ENCODE measurements at regions not wholly inside any gene's neighbourhood (a gene's known extent, or its start where the extent isn't known, plus 50 kb on each side); places are given as distances from the start of the nearest gene placed in this dataset.

DNA sequence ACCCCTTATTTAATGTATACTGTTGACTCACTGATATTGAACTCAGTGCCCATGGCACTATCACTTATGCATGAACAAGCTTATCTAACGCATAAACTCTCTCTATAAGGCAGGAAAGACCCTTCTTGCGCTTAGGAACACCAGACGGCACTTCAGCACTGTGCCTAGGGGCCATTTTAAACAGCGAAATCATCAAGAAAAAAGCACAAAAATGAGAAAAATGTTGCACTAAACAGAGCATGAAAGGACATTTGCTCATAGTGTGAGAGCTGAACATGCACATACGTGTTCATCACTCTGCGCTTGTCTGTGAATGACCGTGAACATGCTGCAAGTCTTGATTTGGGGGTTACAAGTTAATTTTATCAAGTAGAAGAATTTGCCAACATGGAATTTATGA is 109.6 kb downstream of the WDR11 start:
- H3K4me3 ChIP-seq (ENCODE audit: low read length) = no peak overlapping the region
- no peak overlapping the region for H2AFZ ChIP-seq (ENCODE audit: low read depth, low read length)
- H3K4me1 ChIP-seq (ENCODE audit: insufficient read depth, low read length) = peaks cover 10% of the 10 kb centered on the region
- peaks cover 3% of the 10 kb centered on the region for H3K27me3 ChIP-seq (ENCODE audit: insufficient read depth, low read length)
- H3K9me3 ChIP-seq (ENCODE audit: low read length) = no peaks in the 10 kb centered on the region
- no peaks in the 10 kb centered on the region for H3K36me3 ChIP-seq (ENCODE audit: insufficient read depth, low read length)

DNA sequence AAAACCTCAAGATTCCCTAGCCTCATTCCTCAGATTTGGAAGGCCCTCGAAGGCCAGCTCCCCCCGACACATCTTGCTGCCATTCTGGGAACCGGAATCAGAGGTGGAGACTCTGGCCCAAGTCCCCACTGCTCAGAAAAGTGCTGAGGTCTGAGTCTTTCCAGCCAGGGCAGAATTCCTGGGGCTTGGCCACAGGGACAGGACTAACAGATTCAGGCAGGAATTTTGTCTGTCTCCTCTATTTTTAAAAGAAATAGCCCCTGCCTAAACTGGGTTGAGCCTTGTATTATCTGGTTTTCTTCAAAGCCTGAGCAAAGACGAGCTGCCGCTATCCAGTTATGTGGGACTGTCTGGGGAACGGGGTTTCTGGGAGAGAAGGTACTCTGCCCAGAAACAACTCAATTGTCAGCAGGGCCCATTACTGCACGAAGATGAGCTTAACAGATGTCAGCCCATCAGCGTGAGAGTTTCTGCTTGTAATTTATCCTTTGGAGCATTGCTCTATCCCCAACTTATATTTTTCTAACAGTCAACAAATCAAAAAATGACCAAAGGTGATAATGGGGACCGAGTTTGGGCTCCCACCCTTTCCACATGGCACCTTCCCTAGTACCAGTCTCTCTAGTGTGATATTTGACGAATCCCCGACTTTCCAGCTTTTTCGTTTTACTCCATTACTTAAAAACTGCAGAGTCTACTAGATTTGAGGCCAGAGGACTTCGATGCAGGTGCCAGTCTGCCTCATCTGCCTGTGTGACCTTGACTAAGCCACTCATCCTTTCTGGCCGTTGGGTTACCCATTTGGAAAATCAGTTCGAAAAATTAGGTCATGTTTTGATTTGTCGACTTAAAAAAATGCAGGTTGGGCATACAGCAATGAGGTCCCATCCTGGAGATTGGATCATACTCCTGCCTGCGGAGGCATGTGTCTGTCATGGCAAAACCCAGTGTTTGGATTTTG is 110.9 kb downstream of the WDR11 start:
- no peaks in the 10 kb centered on the region for H3K36me3 ChIP-seq (ENCODE audit: insufficient read depth, low read length)
- H3K27me3 ChIP-seq (ENCODE audit: insufficient read depth, low read length) = peaks cover 3% of the 10 kb centered on the region
- no peak overlapping the region for H2AFZ ChIP-seq (ENCODE audit: low read depth, low read length)
- H3K4me3 ChIP-seq (ENCODE audit: low read length) = no peak overlapping the region
- H3K9me3 ChIP-seq (ENCODE audit: low read length) = no peaks in the 10 kb centered on the region
- H3K4me1 ChIP-seq (ENCODE audit: insufficient read depth, low read length) = peaks cover 10% of the 10 kb centered on the region

DNA sequence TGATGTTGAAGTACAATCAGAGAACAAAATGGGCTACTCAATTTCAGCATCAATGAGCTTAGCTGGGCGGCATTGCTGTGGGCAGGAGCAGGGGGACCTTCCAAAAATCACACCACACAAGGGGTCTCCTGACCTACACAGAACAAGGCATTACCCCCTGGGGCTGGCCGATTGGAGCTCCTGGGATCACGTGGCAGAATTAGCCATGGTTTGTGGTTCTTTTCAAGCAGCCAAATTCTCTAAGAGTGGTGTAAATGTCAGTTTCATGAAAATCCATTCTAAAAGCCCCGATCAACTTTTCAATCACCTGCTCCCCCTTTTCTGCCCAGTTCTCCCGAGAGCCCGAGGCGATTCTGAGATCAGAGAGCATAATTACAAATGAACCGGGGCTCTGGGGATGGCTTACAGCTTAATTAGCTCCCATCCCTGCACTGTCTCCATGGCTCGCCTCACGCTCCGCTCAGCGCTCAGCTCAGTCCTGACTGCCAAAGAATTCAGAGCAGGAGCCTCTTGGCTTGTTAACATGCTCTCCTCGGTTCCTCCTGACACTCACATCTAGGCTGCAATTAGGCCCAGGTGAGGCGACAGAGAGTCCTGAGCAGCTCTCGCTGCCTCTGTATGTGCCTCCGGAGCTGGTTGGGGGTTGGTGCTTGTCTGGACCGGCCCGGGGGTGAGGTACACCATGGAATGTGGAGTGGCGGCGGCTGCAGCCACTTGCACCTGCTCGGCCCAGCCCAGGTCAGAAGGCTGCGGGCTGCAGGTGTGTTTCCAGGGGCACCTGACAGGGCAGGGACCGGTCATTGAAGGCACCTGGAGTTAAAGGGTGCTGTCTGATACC is 111.8 kb downstream of the WDR11 start:
- H3K9me3 ChIP-seq (ENCODE audit: low read length) = no peaks in the 10 kb centered on the region
- peaks cover 3% of the 10 kb centered on the region for H3K27me3 ChIP-seq (ENCODE audit: insufficient read depth, low read length)
- peaks cover 10% of the 10 kb centered on the region for H3K4me1 ChIP-seq (ENCODE audit: insufficient read depth, low read length)
- H3K36me3 ChIP-seq (ENCODE audit: insufficient read depth, low read length) = no peaks in the 10 kb centered on the region
- no peak overlapping the region for H3K4me3 ChIP-seq (ENCODE audit: low read length)
- H2AFZ ChIP-seq (ENCODE audit: low read depth, low read length) = no peak overlapping the region

DNA sequence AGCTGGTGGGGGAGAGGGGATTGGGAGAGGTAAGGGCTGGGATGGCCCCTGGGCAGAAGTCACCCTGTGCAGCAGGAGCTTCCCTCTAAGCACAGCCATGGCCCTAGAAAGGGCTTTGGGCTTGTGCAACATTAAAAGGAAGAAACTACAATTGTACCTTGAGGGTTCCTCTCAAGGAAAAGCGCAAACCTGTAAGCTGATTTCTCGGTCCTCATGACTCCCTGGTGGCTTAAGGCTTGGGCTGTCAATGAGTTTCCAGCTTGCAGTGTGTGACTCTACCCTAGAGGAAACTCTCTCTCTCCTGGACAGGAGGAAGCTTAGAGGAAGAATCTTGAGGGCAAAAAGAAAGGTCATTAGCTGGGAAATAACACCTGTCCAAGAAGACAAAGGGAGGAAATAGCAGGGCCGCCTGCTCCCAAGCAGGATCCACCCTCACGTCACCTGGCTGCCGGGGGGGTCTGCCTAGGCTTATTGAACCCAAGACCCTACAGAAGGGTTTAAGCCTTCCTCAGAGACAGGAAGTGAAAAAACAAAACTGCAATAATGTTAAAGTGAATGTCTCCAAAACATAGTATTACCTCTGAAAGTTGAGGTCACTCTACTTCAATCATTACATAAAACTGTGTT is 112.5 kb downstream of the WDR11 start:
- Histone ChIP-seq H3K4me3 (ENCODE audit: low read length) (no peak overlapping the region), H2AFZ (ENCODE audit: low read depth, low read length) (no peak overlapping the region), H3K4me1 (ENCODE audit: insufficient read depth, low read length) (peaks cover 10% of the 10 kb centered on the region), H3K27me3 (ENCODE audit: insufficient read depth, low read length) (peaks cover 3% of the 10 kb centered on the region), H3K9me3 (ENCODE audit: low read length) (no peaks in the 10 kb centered on the region), H3K36me3 (ENCODE audit: insufficient read depth, low read length) (no peaks in the 10 kb centered on the region)

DNA sequence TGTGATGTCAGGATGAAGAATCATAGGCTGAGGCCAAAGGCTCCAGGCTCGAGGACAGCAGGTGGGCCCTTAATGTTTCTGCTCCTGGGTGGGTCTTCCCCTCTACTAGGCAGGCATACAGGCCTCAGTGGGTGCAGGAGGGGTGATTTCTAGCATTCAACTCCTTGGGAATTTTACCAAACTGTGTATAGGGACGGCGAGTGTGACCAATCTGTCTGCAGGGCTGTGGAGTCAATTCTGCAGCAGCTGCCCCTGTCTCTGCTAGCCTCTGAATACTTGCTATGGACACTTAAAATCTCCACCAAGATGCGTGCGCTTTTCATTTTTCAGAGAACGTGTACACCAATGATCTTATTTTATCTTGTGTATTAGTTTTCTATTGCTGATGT is 115.5 kb downstream of the WDR11 start:
- Histone ChIP-seq H2AFZ (ENCODE audit: low read depth, low read length) (no peak overlapping the region), H3K9me3 (ENCODE audit: low read length) (no peaks in the 10 kb centered on the region), H3K4me1 (ENCODE audit: insufficient read depth, low read length) (peaks cover 10% of the 10 kb centered on the region), H3K36me3 (ENCODE audit: insufficient read depth, low read length) (no peaks in the 10 kb centered on the region), H3K4me3 (ENCODE audit: low read length) (no peak overlapping the region), H3K27me3 (ENCODE audit: insufficient read depth, low read length) (peaks cover 3% of the 10 kb centered on the region)

DNA sequence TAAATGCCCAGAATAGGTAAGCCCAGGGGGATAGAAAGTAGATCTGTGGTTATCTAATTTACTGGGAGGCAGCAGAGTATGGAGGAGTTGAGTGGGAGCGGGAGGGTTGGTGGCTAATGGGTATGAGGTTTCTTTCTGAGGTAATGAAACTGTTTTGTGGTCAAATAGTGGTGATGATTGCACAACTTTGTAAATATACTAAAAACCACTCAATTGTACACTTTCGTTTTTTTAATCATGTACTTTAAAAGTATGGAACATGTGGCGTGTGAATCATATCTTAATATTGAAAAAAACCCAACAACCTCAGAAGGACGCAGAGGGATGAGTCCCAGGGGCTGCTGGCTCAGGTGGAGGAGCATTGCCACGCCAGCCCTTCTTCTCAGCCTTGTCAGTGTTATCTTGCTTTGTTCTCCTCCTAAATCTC is 118.1 kb downstream of the WDR11 start:
- Histone ChIP-seq H3K9me3 (ENCODE audit: low read length) (no peaks in the 10 kb centered on the region), H3K36me3 (ENCODE audit: insufficient read depth, low read length) (no peaks in the 10 kb centered on the region), H2AFZ (ENCODE audit: low read depth, low read length) (no peak overlapping the region), H3K4me1 (ENCODE audit: insufficient read depth, low read length) (no peaks in the 10 kb centered on the region), H3K27me3 (ENCODE audit: insufficient read depth, low read length) (no peaks in the 10 kb centered on the region), H3K4me3 (ENCODE audit: low read length) (no peak overlapping the region)

DNA sequence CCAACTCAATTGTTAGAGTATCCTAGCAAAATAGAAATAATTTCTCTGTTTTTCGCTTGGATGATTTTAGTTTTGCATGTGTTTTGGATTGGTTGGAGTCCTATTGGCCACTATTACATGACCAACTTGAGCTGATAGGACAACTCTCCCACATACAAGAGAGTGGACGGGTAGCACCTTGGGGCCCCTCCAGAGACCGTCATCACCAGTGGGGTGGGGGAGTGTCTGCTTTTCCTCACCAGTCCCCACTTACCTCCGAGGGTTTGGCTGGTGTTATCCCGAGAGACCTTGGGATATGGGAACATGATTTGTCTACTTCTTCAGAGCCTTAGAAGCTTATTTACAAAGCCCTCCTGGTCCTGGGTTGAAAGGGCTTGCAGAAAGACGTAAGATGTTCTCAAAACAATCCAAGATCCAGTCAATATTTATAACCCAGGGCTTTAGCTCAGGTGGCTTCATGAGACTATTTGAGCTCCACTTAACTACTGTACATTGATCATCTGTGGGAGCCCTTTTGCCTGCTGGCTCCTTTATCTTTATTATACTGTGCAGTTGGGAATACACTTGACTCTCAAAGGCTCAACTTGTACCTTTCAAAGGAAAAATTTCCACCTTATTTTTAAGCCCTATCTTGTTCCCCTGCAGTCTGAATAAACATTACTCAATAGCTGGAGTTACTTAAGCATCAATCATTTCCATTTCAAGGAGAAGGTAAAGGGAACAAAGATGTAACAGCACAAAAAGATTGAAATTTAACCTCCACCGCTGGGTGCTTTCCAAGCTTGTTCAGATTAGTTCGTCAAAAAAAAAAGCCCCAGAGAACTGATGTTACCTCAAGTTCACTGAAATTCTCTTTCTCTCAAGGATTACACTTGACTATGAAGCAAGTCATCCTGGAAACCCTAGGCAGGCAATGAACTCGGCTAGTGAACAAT is 119.7 kb downstream of the WDR11 start:
- Histone ChIP-seq H3K4me3 (ENCODE audit: low read length) (no peak overlapping the region), H2AFZ (ENCODE audit: low read depth, low read length) (no peak overlapping the region), H3K27me3 (ENCODE audit: insufficient read depth, low read length) (no peaks in the 10 kb centered on the region), H3K4me1 (ENCODE audit: insufficient read depth, low read length) (no peaks in the 10 kb centered on the region), H3K9me3 (ENCODE audit: low read length) (peaks cover 5% of the 10 kb centered on the region), H3K36me3 (ENCODE audit: insufficient read depth, low read length) (no peaks in the 10 kb centered on the region)

DNA sequence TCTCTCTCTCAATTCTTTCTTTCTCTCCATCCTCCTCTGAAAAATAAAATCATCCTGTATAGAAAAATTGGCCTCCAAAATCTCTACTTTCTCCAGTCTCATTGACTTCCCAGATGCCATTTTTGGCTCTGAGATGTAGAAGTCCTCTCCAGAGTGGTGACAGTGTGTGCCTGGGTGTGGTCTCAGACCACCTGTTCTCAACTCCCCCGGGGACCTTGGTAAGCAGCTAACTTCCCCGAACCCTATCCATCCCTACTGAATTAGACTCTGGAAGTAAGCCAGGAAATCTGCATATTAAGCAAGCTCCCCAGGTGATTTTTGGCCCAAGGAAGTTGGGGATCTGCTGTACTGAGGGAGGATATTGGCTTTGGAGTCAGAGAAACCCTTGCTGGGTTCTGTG is 120.5 kb downstream of the WDR11 start:
- Histone ChIP-seq H3K4me1 (ENCODE audit: insufficient read depth, low read length) (no peaks in the 10 kb centered on the region), H3K4me3 (ENCODE audit: low read length) (no peak overlapping the region), H3K9me3 (ENCODE audit: low read length) (peaks cover 5% of the 10 kb centered on the region), H3K27me3 (ENCODE audit: insufficient read depth, low read length) (no peaks in the 10 kb centered on the region), H2AFZ (ENCODE audit: low read depth, low read length) (no peak overlapping the region), H3K36me3 (ENCODE audit: insufficient read depth, low read length) (no peaks in the 10 kb centered on the region)

DNA sequence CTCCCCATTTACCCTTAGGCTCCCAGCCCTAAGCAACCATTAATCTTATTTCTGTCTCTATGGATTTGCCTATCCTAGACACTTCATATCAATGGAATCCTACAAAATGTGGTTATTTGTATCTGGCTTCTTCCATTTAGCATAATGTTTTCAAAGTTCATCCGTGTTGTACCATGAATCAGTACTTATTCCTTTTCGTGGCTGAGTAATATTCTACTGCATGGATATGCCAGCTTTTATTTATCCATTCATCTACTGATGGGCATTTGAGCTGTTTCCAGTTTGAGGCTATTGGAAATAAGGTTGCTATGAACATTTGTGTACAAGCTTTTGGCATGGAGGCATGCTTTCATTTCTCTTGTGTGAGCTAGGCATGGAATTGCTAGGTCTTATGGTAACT is 121.1 kb downstream of the WDR11 start:
- no peak overlapping the region for H2AFZ ChIP-seq (ENCODE audit: low read depth, low read length)
- H3K36me3 ChIP-seq (ENCODE audit: insufficient read depth, low read length) = no peaks in the 10 kb centered on the region
- H3K4me3 ChIP-seq (ENCODE audit: low read length) = no peak overlapping the region

DNA sequence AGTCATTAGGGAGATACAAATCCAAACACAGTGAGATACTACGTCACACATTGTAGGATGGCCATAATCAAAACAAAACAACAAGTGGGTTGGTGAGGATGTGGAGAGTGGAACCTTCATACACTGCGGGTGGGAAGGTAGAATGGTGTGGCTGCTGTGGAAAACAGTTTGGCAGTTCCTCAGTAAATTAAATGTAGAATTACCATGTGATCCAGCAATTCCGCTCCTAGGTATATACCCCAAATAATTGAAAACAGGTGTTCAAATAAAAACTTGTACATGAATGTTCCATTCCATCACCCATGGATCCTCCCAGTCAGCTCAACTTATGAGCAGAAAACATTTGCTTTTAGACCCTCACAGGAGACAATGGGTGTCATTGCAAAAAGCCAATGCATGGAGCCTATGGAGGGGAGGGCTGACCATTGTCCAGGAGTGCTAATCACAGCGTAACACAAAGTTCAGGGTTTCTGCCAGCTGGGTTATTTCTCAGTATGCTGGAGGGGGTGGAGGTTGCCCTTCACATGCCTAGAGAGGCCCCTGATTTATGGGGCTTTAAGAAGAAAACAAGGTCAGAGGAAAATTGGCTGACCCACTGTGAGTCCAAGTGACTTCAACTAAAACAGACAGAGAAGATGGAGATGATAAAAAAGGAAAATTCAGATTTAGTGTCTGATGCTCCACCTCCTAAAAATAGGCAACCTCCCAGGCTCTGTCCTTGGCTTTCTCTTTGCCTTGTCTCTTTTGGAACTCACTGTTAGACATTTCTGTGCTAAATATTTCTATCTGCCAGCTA is 124.1 kb downstream of the WDR11 start:
- Histone ChIP-seq H2AFZ (ENCODE audit: low read depth, low read length) (no peak overlapping the region), H3K4me1 (ENCODE audit: insufficient read depth, low read length) (peaks cover 5% of the 10 kb centered on the region), H3K27me3 (ENCODE audit: insufficient read depth, low read length) (peaks cover 19% of the 10 kb centered on the region), H3K9me3 (ENCODE audit: low read length) (peaks cover 5% of the 10 kb centered on the region), H3K4me3 (ENCODE audit: low read length) (no peak overlapping the region), H3K36me3 (ENCODE audit: insufficient read depth, low read length) (no peaks in the 10 kb centered on the region)

More for the DNA sequence above, 121.1 kb downstream of the WDR11 start:
- Histone ChIP-seq H3K9me3 (ENCODE audit: low read length) (peaks cover 5% of the 10 kb centered on the region), H3K27me3 (ENCODE audit: insufficient read depth, low read length) (no peaks in the 10 kb centered on the region), H3K4me1 (ENCODE audit: insufficient read depth, low read length) (no peaks in the 10 kb centered on the region)

DNA sequence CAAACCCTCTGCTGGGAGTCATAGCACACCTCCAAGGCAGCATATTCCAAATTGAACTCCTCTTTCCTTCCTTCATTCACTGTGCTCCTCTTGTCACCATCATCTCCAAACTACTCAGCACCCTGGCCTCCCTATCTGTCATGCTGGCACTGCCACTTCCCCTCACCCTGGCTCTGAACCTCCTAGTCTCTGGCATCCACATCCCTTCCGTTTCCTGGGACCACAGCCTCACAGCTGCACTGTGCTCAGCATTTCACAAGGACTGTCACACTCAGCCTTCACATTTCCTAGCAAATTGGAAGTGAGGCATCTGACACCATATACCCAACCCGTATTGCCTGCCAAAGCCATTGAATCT is 124.7 kb downstream of the WDR11 start:
- peaks cover 23% of the 10 kb centered on the region for H3K27me3 ChIP-seq (ENCODE audit: insufficient read depth, low read length)
- peaks cover 5% of the 10 kb centered on the region for H3K9me3 ChIP-seq (ENCODE audit: low read length)
- H3K36me3 ChIP-seq (ENCODE audit: insufficient read depth, low read length) = no peaks in the 10 kb centered on the region
- no peak overlapping the region for H3K4me3 ChIP-seq (ENCODE audit: low read length)
- H2AFZ ChIP-seq (ENCODE audit: low read depth, low read length) = no peak overlapping the region
- H3K4me1 ChIP-seq (ENCODE audit: insufficient read depth, low read length) = peaks cover 5% of the 10 kb centered on the region

DNA sequence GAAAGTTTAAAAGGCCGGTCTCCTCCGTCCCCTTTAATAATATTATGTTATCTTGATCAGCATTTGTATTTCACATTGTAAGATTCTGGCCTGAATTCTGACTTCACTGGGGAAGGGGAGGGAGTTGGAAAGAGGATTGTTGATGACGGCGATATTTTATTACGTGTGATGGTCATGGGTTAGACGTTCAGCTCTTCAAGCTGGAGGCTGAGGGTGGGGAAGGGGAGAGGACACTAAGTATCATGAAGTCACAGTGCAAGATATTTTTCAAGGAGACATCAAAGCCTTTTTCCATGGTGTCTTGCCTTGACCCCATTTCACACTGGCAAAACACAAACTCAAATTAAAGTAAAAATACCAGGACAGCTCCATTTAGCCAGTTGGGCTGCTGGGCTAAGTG is 126.7 kb downstream of the WDR11 start:
- Histone ChIP-seq H2AFZ (ENCODE audit: low read depth, low read length) (no peak overlapping the region), H3K9me3 (ENCODE audit: low read length) (peaks cover 5% of the 10 kb centered on the region), H3K4me3 (ENCODE audit: low read length) (no peak overlapping the region), H3K27me3 (ENCODE audit: insufficient read depth, low read length) (peaks cover 41% of the 10 kb centered on the region), H3K36me3 (ENCODE audit: insufficient read depth, low read length) (no peaks in the 10 kb centered on the region), H3K4me1 (ENCODE audit: insufficient read depth, low read length) (peaks cover 5% of the 10 kb centered on the region)
